ENCODE measurements at regions not wholly inside any gene's neighbourhood (a gene's known extent, or its start where the extent isn't known, plus 50 kb on each side); places are given as distances from the start of the nearest gene placed in this dataset.

GRCh38 chr13:83935566-83935965 lies 53.3 kb upstream of the SLITRK1 start:
- POLR2A ChIA-PET: no interaction called here
- H3K27ac Mint-ChIP-seq: no peak overlapping the region

More at GRCh38 chr13:83935566-83935965, 53.3 kb upstream of the SLITRK1 start:
- Mint-ChIP-seq H3K36me3 (ENCODE audit: low read depth) (no peaks in the 10 kb centered on the region), H3K4me3 (no peak overlapping the region), H3K27me3 (no peaks in the 10 kb centered on the region), H3K4me1 (no peaks in the 10 kb centered on the region), H3K9me3 (peaks cover 7% of the 10 kb centered on the region)
- intact Hi-C loops (cut with micrococcal nuclease): no loop called here
- no peak for TF ChIP-seq CTCF (IDR thresholded peaks at IDR 0.05)
- DNase-seq (no peak), ATAC-seq (ENCODE audit: low read depth) (no peak)
- CTCF ChIA-PET: no interaction called here

All from activated B cell treated with CpG ODN at 0.5 μM for 24 hours (primary cell).